ENCODE measurements at regions not wholly inside any gene's neighbourhood (a gene's known extent, or its start where the extent isn't known, plus 50 kb on each side); places are given as distances from the start of the nearest gene placed in this dataset.

DNA sequence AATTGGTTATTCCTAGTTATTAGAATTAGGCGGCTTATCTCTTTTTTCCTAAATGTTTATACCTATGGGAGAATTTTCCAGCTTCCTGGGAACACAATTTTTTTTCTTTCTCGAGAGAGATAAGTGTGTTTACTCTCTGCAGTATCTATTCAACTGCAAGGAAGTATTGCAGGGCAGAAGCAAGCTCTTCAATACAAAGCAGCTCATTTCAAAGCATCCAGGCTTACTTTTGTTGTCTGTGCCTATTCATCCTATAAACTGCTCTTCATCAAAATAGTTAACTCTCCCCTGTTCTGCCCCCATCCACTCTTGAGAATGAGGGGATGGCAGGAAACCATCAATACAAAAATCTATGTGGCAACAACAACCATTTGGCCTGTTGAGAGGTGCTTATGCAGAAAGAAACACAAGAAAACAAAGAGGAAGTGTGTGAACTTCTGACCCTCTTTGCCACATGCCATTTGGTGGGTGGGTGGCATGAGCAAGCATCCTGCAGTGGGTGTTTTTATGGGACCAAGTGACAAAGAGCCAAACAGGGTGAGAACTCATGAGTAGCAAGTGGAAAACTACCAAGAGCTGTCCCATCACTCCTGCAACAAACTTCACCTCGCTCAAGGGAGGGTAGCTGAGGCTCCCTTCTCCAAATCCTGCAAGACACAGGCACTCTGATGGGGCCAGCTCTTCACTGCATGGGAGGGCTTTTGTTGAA, 50.6 kb upstream of the MRPS6 start:
- in situ Hi-C loops (cut with HindIII; ENCODE audit: low pct_ligation_motif_present, low pct_unique_long_range_greater_than_20kb, low sequenced_read_pairs) = no loop called here
- no peak for DNase-seq

DNA sequence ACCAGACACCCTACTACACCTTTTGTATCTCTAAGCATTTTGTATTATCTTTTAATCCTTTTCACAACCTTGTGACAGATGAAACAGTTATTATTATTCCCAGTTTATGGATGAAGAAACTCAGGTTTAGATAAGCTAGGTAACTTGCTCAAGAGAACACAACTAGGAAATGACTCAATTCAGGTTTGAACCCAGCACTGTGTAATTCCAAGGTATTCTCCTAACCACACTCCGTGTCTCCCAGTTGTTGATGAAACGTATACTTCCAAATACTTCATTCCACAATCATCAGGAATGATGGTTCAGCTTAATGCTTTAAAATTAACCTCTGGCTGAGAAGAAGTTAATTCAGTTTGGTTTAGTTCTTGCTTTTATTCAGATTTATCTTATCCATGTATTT, 51.7 kb upstream of the MRPS6 start:
- no peak for DNase-seq
- in situ Hi-C loops (cut with HindIII; ENCODE audit: low pct_ligation_motif_present, low pct_unique_long_range_greater_than_20kb, low sequenced_read_pairs) = no loop called here

DNA sequence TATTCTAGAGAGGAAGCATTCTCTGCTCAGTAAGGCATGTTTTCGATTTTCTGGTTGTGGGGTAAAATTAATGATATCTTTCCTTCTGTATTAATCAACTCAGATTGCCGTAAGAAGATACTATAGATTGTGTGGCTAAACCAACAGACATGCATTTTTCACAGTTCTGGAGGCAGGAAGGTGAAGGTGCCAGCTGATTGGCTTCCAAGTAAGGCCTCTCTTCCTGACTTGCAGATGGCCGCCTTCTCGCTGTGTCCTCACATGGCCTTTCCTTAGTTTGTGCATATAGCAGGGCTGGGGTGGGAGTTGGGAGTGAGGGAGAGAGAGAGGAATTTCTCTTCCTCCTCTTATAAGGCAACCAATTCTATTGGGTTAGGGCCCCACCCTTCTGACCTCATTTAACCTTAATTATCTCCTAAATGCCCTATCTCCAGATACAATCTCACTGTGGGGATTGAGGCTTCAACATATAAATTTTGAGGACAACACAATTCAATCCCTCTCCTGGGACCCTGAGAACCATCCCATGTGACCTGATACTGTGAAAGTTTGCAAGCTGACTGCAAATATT, 52.3 kb upstream of the MRPS6 start:
- DNase-seq = no peak
- in situ Hi-C loops (cut with HindIII; ENCODE audit: low pct_ligation_motif_present, low pct_unique_long_range_greater_than_20kb, low sequenced_read_pairs) = no loop called here

DNA sequence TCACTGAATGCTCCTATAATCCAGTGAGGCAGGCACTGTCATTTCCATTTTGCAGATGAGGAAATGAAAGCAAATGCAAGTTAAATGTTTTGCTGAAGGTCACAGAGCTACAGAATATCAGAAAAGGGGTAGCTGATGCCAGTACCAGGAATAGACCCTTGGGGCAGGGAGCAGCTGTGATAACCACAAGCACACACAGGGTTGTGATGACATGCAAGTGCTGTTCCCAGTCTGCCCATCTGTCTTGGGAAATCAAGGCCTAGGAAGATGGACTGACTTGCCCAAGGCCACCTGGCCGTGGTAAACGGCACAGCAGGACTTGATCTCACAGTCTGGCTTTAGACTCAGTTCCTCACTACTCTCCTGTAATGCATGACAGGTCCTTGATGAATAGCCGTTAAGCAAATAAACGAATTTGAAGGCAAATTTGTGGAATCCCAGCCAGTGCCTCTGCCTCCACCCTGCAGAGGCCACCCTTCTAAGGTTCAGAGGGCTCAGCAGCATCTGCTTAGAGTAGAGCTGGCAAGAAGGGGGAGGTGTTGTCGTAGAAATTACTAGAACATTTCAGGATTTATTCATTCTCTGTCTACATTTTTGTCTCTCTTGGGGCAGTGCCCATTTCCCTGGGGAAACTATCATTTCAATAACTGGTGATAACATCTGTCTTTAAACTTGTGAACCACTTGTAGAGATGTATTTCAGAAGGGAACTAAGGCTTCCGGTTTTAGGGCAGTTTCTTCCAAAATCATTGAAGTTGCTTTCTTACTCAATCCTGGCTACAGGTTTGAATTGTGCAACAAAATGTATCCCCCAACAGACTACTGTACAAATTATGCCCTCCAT, 53.2 kb upstream of the MRPS6 start:
- no peak for DNase-seq
- in situ Hi-C loops (cut with HindIII; ENCODE audit: low pct_ligation_motif_present, low pct_unique_long_range_greater_than_20kb, low sequenced_read_pairs) = no loop called here

DNA sequence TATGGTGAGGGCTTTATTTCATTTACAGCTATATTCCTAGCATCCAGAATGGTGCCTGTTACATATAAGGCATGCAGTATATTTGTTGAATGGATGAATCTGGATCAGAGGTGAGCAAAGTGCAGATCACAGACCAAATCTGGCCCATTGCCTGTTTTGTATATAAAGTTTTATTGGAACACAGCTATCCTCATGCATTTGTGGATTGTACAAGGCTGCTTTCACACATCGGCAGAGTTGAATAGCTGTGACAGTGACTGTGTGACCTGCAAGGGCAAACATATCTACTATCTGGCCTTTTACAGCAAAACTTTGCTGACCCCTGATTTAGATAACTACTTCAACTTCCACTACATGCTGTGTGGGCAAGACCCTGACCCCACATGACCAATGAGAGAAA, 54.0 kb upstream of the MRPS6 start:
- in situ Hi-C loops (cut with HindIII; ENCODE audit: low pct_ligation_motif_present, low pct_unique_long_range_greater_than_20kb, low sequenced_read_pairs) = no loop called here
- no peak for DNase-seq

DNA sequence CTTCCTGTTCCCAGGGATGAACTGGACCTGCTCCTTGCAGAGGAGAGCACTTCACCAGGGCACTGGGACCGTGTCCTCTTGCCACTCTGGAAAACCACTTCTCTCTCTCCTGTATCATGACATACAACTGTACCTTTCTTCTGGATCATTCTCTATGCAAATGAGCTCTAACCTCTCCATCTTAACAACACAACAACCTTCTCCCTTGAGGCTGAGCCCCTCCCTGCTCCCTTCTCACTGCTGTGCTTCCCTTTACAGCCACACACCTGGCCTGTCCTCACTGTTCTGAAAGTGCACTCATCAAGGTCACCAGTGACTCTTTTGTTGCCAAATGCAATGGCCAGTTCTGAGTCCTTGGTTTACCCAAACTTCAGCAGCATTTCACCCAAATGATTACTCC, 54.5 kb upstream of the MRPS6 start:
- DNase-seq = no peak
- in situ Hi-C loops (cut with HindIII; ENCODE audit: low pct_ligation_motif_present, low pct_unique_long_range_greater_than_20kb, low sequenced_read_pairs) = no loop called here

DNA sequence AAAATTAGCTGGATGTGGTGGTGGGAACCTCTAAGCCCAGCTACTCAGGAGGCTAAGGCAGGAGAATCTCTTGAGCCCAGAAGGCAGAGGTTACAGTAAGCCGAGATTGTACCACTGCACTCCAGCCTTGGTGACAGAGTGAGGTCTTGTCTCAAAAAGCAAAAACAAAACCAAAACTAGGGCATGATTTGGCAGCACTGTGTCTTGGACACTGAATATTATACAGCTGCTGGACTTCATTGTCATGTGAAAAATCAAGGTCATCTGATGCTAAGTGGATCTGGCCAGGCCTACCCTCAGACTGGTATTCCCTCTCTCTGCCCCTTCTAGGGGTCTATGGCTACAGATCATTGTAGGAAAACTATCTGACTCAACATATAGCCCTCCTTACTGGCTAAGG, 55.2 kb upstream of the MRPS6 start:
- DNase-seq = no peak
- in situ Hi-C loops (cut with HindIII; ENCODE audit: low pct_ligation_motif_present, low pct_unique_long_range_greater_than_20kb, low sequenced_read_pairs) = no loop called here

DNA sequence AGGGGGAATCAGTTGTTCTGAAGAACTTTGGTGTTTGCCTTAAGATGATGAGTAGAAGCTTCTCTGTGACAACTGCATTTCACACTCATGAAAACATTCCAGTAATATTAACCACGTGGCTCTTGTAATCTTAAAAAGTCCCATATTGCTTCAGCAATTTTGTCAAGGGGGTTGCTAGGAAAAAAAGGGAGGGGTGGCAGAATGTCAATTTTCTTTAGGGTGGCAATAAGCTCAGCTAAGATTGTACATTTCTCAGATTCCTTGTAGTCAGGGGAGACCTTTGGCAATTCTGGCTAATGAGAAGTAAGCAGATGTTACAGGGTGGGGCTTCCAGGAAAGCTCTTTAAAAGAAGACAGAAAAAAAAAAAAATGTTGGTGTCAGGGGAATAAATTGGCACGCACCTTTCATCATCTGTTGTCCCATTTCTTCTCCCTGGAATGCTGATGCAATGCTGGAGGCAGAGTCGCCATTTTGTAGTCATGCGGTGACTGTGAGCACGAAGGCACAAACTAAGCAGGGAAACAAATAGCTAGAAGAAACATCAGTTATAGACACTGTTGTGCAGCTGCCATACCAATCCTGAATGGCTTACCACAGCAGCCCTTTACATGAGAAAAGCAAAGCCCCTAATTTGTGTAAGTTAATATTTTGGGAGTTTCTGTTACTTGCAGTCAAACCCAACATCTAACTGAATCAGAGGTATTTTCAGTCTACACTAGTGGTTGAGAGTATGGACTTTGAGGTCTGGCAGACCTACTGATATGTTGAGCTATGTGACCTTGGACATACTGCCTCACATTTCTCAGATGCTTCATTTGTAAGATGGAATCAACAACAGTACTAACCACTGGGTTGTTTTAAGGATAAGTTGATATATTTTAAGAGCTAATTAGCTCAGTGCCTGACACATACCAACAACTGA, 56.1 kb upstream of the MRPS6 start:
- in situ Hi-C loops (cut with HindIII; ENCODE audit: low pct_ligation_motif_present, low pct_unique_long_range_greater_than_20kb, low sequenced_read_pairs) = no loop called here
- no peak for DNase-seq

DNA sequence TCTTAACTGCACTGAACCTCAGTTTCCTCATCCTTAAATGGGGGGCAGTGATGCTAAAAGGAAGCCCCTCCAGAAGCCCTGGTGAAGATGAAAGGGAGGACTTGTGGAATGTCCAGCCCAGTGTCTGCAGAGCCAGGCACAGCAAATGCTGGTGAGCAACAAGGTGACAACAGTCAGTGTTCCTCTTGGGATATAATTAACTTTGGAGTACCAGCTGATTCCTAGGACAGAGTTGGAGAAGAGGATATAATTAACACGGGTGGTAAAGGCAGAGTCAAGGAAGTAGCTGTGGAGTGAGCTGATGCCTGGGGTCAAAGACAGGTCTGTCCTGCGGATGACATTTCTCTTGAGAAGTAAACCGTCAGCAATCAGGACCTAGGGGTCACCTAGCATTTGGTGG, 60.7 kb upstream of the MRPS6 start:
- DNase-seq = no peak
- in situ Hi-C loops (cut with HindIII; ENCODE audit: low pct_ligation_motif_present, low pct_unique_long_range_greater_than_20kb, low sequenced_read_pairs) = no loop called here

DNA sequence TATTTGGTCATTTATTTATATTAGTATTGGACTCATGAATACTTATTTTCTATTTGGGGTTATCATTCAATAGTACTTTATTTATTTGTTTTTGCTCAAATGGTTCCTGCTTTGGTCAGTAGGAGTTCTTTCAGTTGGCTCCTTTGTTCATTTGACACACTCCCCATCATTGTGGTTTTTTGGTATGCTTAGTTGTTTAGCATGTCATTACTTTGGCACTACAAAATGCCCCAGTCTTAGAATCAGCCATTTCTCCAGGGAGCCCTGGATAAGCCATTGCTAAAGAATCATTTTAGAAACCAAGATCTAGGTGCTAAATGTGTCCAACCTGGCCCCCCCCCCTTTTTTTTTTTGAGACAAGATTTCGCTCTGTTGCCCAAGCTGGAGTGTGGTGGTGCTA, 61.7 kb upstream of the MRPS6 start:
- in situ Hi-C loops (cut with HindIII; ENCODE audit: low pct_ligation_motif_present, low pct_unique_long_range_greater_than_20kb, low sequenced_read_pairs) = no loop called here
- no peak for DNase-seq

DNA sequence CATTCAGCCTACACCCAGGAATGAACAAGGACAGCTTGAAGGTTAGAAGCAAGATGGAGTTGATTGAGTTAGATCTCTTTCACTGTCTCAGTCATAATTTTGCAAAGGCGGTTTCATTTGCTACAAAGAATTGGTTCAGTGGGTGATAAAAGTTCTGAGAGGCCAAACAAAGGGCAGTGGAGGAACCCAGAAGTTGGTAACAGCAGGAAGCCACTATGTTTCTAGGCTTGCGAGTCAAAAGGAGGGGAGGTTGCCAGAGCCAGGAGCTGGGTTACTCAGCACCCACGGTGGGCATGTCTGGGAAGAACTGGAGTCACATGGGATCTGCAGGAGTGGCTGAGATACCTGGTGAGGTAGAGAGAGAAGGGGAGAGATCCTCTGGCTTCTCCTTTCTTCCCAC, 64.2 kb upstream of the MRPS6 start:
- in situ Hi-C loops (cut with HindIII; ENCODE audit: low pct_ligation_motif_present, low pct_unique_long_range_greater_than_20kb, low sequenced_read_pairs) = no loop called here
- DNase-seq = no peak

DNA sequence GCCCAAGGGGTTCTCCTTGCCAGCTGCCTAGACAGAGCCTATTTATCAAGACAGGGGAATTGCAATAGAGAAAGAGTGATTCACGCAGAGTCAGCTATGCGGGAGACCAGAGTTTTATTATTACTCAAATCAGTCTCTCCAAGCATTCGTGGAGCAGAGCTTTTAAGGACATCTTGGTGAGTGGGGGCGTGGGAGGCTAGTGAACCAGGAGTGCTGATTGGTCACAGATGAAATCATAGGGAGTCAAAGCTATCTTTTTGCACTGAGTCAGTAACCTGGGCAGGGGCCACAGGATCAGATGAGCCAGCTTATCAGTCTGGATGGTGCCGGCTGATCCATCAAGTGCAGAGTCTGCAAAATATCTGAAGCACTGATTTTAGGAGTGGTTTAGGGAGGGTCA, 64.8 kb upstream of the MRPS6 start:
- in situ Hi-C loops (cut with HindIII; ENCODE audit: low pct_ligation_motif_present, low pct_unique_long_range_greater_than_20kb, low sequenced_read_pairs) = no loop called here
- DNase-seq = no peak

DNA sequence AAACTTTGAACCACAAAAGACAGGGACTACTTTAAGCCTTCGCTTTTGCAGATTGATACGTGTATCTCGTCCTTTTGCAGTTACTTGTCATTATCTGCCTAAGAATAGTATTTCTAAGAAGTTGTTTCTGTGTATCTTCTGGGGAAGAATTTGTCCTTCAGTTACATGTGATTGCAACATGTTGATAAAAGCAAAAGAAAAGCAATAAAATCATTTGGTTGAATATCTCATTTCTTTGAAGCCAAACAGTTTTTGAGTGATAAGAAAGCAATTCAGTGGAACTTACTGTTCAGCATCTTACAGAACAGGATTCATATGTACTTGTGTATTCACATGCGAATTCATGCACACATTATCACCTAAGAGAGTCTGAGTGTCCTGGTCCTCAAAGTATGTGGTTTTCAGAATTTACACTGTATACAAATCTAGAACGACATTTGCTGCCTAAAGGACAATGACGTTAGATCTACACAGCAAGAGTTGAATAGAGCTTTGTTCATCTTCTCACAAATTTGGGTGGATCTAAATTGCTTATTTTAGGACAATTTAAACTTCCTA, 66.7 kb upstream of the MRPS6 start:
- DNase-seq = no peak
- in situ Hi-C loops (cut with HindIII; ENCODE audit: low pct_ligation_motif_present, low pct_unique_long_range_greater_than_20kb, low sequenced_read_pairs) = no loop called here

DNA sequence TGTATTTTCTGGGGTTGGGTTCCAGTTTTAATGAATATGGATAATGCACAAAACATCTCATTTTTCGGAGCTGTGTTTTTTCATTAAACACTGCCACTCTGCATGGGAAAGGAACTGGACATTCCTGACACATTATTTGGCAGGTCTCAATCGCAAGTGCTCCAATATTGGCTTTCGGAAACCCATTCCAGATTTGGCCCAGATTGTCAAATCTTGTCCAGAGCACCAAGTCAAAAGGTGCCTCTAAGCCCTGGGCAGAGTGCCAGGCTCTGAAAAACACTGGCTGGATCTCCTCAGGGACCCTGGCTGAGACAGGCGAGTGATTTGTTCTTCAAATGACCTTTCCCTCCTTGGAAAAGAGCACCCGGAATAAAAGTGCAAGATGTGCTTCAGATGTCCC, 68.4 kb upstream of the MRPS6 start:
- in situ Hi-C loops (cut with HindIII; ENCODE audit: low pct_ligation_motif_present, low pct_unique_long_range_greater_than_20kb, low sequenced_read_pairs) = no loop called here

DNA sequence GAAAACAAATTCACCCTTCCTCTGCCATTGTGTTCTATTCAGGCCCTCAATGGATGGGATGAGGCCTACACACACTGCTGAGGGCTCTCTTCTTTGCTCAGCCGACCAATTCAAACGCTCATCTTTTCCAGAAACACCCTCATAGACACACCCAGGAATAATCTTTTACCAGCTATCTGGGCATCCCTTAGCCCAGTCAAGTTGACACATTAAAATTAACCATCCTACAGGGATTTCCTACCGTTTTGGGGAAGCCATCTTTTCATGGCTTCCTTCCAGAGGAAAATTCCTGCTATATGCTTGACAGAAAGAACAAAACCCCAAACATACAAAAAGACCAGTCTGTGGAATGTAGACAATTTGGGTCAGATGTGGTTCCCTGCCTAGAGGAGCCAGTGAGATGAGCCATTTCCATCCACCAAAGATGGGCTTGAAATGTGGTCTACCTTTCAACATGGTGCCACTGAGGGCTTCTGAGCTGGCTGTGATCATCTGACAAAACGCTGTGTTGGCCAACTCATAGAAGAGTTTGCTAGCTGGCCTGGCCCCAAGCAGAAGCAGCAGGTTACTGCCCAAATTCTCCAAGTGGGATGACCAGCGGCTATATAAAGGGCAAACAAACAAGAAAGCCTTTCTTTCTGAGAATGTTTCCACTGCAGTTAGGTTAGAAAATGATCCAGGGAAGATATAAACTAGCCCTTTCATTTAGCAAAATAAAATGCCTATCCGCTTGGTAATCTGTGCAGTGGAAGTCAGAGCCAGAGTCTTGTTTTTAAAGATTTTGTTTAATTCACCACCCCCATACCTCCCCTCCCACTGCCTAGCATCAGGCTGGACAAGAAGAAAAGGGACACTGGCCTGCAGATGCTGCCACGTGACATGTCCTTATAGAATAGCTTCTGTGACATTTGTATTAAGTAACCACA, 69.1 kb upstream of the MRPS6 start:
- in situ Hi-C loops (cut with HindIII; ENCODE audit: low pct_ligation_motif_present, low pct_unique_long_range_greater_than_20kb, low sequenced_read_pairs) = no loop called here
- DNase-seq = no peak

More for the DNA sequence above, 68.4 kb upstream of the MRPS6 start:
- no peak for DNase-seq

DNA sequence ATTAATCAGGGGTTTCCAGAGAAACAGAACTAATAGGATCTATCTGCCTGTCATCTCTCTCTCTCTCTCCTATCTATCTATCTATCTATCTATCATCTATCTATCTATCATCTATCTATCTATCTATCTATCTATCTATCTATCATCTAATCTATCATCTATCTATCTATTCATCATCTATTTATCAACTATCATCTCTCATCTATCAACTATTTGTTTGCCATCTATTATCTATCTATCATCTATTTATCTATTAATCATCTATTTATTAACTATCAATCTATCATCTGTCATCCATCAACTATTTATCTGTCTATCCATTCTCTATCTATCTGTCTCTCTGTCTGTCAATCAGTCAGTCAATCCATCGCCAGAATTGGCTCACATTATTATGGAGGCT, 70.0 kb upstream of the MRPS6 start:
- no peak for DNase-seq
- in situ Hi-C loops (cut with HindIII; ENCODE audit: low pct_ligation_motif_present, low pct_unique_long_range_greater_than_20kb, low sequenced_read_pairs) = no loop called here

DNA sequence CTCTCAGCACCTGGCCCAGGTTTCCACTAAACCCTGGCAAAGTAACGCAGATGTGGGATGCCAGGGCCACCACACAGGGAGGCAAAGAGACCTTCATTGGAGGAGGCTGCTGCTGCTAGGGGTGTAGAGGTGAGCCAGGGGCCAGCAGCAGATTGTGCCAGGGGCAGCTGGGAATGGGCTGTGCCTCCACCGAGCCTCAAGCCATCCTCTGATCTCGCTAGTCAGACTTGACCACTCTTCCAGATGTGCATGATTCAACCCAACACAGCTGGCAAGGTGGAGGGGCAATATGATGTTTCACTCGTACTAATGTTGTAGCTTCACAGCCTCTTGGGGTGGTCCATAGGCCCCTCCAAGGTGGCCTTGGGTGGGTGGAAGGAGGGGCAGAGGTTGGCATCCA, 73.0 kb upstream of the MRPS6 start:
- DNase-seq = no peak
- in situ Hi-C loops (cut with HindIII; ENCODE audit: low pct_ligation_motif_present, low pct_unique_long_range_greater_than_20kb, low sequenced_read_pairs) = no loop called here

DNA sequence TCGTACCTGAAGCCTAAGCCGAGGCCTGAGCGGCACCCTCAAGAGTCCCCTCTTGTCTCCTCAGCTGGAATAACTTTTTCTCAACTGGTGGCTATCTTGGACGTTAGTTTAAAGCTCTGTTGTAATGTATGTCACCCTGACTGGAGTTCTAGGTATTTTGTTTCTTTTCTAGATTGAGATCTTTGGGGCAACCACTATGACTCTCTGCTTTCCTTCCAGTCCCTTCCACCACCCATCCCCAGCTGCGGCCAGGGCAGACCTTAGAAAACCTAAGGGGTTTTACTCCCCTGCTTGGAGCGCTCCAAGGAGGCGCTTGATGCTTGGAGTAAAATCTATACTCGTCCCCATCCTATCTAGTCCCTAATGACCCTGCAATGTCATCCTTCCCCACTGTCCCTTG, 74.6 kb upstream of the MRPS6 start:
- in situ Hi-C loops (cut with HindIII; ENCODE audit: low pct_ligation_motif_present, low pct_unique_long_range_greater_than_20kb, low sequenced_read_pairs) = no loop called here
- DNase-seq = no peak

All from ACHN (cell line).